K562 (cell line): ENCODE measurements at regions not wholly inside any gene's neighbourhood (a gene's known extent, or its start where the extent isn't known, plus 50 kb on each side); places are given as distances from the start of the nearest gene placed in this dataset.

Source experiments
- ATAC-seq: fragments of 200-7000 bp; cut with Tn5 transposase; 3 replicates; pipeline ENCODE4 v1.9.1; 2020; ENCODE audit warnings: moderate library complexity
- BruUV-seq: library from RNA; stranded (reverse); fragments of 400-500 nt; replicated peaks from 2 replicates; lab custom pipeline; 2021; lab: Mats Ljungman, UMichigan
- CTCF ChIA-PET: fragments of 300-600 bp; formaldehyde crosslinking; extraction: SDS; loops from one replicate; lab custom pipeline; 2021; ENCODE audit warnings: low intra/inter-chr PET ratio; lab: Yijun Ruan, JAX
- POLR2A ChIA-PET: fragments of 300-600, 350-650 bp; sonication (Branson Sonifier 250); formaldehyde crosslinking; extraction: SDS; loops from one replicate; lab custom pipeline; 2021; ENCODE audit warnings: antibody characterized with exemption, inconsistent platforms; lab: Yijun Ruan, JAX
- DNase-seq, 4 experiments: peaks; one replicate each; pipeline versions ENCODE4 v3.0.0 to v3.0.0-alpha.2; 2011 to 2018; ENCODE audit warnings: low spot score in 3 of 4, mixed read lengths in 3 of 4; ENCODE audit errors: extremely low read depth in 1 of 4
- FAIRE-seq: peaks from 2 replicates; lab custom pipeline; 2011; peaks lifted over from hg19 to GRCh38; lab: Jason Lieb, UNC
- H2AFZ ChIP-seq: 2 replicates; pipeline ENCODE4 v1.6.0; 2011; ENCODE audit warnings: low read depth, low read length, control low read depth, inconsistent platforms
- H3K27ac ChIP-seq: fragments of 200-600 bp; 3 replicates; pipeline ENCODE4 v1.8.0; 2011; ENCODE audit warnings: low read depth, mild to moderate bottlenecking, control low read depth, inconsistent platforms, low read length, moderate library complexity, mixed read lengths; ENCODE audit errors: extremely low read depth
- H3K27me3 ChIP-seq, 2 experiments: fragments of 300-600 bp in 1 of 2; 2 replicates in 1 of 2; 3 replicates in 1 of 2; pipeline versions ENCODE4 v1.6.0 to v1.8.0; 2011; ENCODE audit warnings: inconsistent platforms in 2 of 2, low read length in 2 of 2, mild to moderate bottlenecking in 1 of 2, mixed read lengths in 1 of 2, moderate library complexity in 1 of 2; ENCODE audit not compliant: control insufficient read depth in 2 of 2, insufficient read depth in 2 of 2
- H3K36me3 ChIP-seq: fragments of 300-600 bp; 3 replicates; pipeline ENCODE4 v1.8.0; 2011; ENCODE audit warnings: mild to moderate bottlenecking, low read length, inconsistent platforms; ENCODE audit not compliant: control insufficient read depth, insufficient read depth
- H3K4me1 ChIP-seq, 2 experiments: fragments of 200-600 bp in 1 of 2; replicated peaks in 1 of 2; 2 replicates in 1 of 2; 3 replicates in 1 of 2; pipeline versions ENCODE4 v1.5.1 to v1.8.0; 2011; ENCODE audit warnings: inconsistent platforms in 2 of 2, low read length in 2 of 2, mild to moderate bottlenecking in 1 of 2, mixed read lengths in 1 of 2, moderate library complexity in 1 of 2; ENCODE audit not compliant: control insufficient read depth in 2 of 2, insufficient read depth in 2 of 2
- H3K4me2 ChIP-seq: 2 replicates; pipeline ENCODE4 v1.6.1; 2011; ENCODE audit warnings: low read length, control low read depth, inconsistent platforms, mixed read lengths; ENCODE audit not compliant: insufficient read depth
- H3K4me3 ChIP-seq: fragments of 200-600 bp; sonication (generic), shearing (Covaris generic); 2 replicates; pipeline ENCODE4 v1.5.1; 2016; ENCODE audit warnings: control low read depth, inconsistent platforms
- H3K79me2 ChIP-seq: fragments of 200-600 bp; 3 replicates; pipeline ENCODE4 v1.8.0; 2011; ENCODE audit warnings: low read length, inconsistent platforms; ENCODE audit not compliant: control insufficient read depth, insufficient read depth
- H3K9ac ChIP-seq, 2 experiments: 2 replicates each; pipeline versions ENCODE4 v1.6.0 to v1.6.1; 2011; ENCODE audit warnings: low read depth in 2 of 2, low read length in 2 of 2, control low read depth in 1 of 2, inconsistent platforms in 1 of 2, mild to moderate bottlenecking in 1 of 2, mixed read lengths in 1 of 2; ENCODE audit not compliant: insufficient read depth in 1 of 2
- H3K9me1 ChIP-seq: one replicate; pipeline ENCODE4 v1.6.0; 2011; ENCODE audit warnings: inconsistent platforms, mild to moderate bottlenecking, low read length, moderate library complexity; ENCODE audit not compliant: control insufficient read depth, insufficient read depth
- H3K9me3 ChIP-seq: replicated peaks from 2 replicates; pipeline ENCODE4 v1.5.1; 2011; ENCODE audit warnings: low read depth, low read length, inconsistent platforms; ENCODE audit not compliant: control insufficient read depth, insufficient read depth
- H4K20me1 ChIP-seq: replicated peaks from 2 replicates; pipeline ENCODE4 v1.6.1; 2011; ENCODE audit warnings: low read length, inconsistent platforms, mixed read lengths; ENCODE audit not compliant: control insufficient read depth, insufficient read depth
- RAD21 ChIP-seq, 2 experiments: fragments of 250-450 bp in 1 of 2; fragments of 450-650 bp in 1 of 2; sonication (Bioruptor Pico) in 1 of 2; formaldehyde crosslinking in 1 of 2; IDR thresholded peaks in 1 of 2; conservative IDR thresholded peaks in 1 of 2; 2 replicates each; pipeline versions ENCODE4 v1.4.0 to v1.8.0; 2020 to 2022; ENCODE audit warnings: mild to moderate bottlenecking in 2 of 2, moderate library complexity in 1 of 2
- WGBS: fragments of 100-300 bp; shearing (Covaris generic); methylation state at CpG from one replicate; pipeline ENCODE4 v1.1.6; 2016; ENCODE audit warnings: low coverage, mixed read lengths; ENCODE audit not compliant: insufficient coverage; ENCODE audit errors: missing lambda C conversion rate; 5-methylcytosine and 5-hydroxymethylcytosine counted together
- in situ Hi-C: fragments of 300-500 bp; cut with MboI; formaldehyde crosslinking; loops from 4 replicates; pipeline ENCODE4 v1.15.0; 2018; ENCODE audit warnings: inconsistent platforms, mixed read lengths
- intact Hi-C: fragments of 100-400 bp; cut with micrococcal nuclease; formaldehyde crosslinking; loops from 2 replicates; pipeline ENCODE4 v1.14.2; 2022
- TF ChIP-seq, protein P1 (sequence below): fragments of 150-350 bp; IDR thresholded peaks from 2 replicates; pipeline ENCODE4 v1.6.1; 2014; ENCODE audit warnings: low read depth, mild to moderate bottlenecking, low read length, borderline replicate concordance

DNA sequence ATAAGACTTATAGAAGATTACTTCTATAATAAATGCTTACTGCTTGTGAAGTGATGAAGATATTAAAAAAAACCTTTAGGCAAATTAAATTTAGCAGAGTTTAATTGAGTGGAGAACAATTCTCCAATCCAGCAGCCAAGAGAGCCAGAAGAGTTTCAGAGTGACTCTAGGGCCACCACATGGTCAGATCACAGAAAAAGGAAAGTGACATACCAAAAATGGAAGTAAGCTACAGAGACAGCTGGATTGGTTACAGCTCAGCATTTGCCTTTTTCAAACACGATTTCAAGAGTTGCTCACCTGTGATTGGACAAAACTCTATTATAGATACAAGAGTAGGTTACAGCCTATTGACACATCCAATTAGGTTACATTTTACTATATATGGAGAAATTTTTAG is 79.0 kb upstream of the TRAM1L1 start:
- no TSS peak for BruUV-seq
- no peak for FAIRE-seq
- ATAC-seq = no peak

More for the DNA sequence above, 79.0 kb upstream of the TRAM1L1 start:
- DNase-seq = no peak
- H3K4me2 ChIP-seq = no peak overlapping the region
- 0 out of 4 replicates have a peak, but pooled peaks of 1 of the 2 experiments have one; percentile 8 for TF ChIP-seq RAD21 (CRISPR knock-in tag; conservative IDR thresholded peaks at IDR 0.05 in 1 of 2, IDR thresholded peaks at IDR 0.05 in 1 of 2)
- TF ChIP-seq, protein P1, sequence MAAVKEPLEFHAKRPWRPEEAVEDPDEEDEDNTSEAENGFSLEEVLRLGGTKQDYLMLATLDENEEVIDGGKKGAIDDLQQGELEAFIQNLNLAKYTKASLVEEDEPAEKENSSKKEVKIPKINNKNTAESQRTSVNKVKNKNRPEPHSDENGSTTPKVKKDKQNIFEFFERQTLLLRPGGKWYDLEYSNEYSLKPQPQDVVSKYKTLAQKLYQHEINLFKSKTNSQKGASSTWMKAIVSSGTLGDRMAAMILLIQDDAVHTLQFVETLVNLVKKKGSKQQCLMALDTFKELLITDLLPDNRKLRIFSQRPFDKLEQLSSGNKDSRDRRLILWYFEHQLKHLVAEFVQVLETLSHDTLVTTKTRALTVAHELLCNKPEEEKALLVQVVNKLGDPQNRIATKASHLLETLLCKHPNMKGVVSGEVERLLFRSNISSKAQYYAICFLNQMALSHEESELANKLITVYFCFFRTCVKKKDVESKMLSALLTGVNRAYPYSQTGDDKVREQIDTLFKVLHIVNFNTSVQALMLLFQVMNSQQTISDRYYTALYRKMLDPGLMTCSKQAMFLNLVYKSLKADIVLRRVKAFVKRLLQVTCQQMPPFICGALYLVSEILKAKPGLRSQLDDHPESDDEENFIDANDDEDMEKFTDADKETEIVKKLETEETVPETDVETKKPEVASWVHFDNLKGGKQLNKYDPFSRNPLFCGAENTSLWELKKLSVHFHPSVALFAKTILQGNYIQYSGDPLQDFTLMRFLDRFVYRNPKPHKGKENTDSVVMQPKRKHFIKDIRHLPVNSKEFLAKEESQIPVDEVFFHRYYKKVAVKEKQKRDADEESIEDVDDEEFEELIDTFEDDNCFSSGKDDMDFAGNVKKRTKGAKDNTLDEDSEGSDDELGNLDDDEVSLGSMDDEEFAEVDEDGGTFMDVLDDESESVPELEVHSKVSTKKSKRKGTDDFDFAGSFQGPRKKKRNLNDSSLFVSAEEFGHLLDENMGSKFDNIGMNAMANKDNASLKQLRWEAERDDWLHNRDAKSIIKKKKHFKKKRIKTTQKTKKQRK = no peak
- H3K4me1 ChIP-seq = no peaks in the 10 kb centered on the region
- H4K20me1 ChIP-seq = no peaks in the 10 kb centered on the region
- no peaks in the 10 kb centered on the region for H3K9me1 ChIP-seq
- CTCF ChIA-PET = no interaction called here
- H2AFZ ChIP-seq = no peak overlapping the region
- in situ Hi-C loops = no loop called here
- 0% methylated on average over 1 of the region's 1 CpG for WGBS
- H3K27me3 ChIP-seq = no peaks in the 10 kb centered on the region
- no peaks in the 10 kb centered on the region; the same call in 1 of the 2 replicates for H3K9me3 ChIP-seq
- no peaks in the 10 kb centered on the region for H3K79me2 ChIP-seq
- POLR2A ChIA-PET = no interaction called here
- no peak overlapping the region for H3K27ac ChIP-seq
- no peaks in the 10 kb centered on the region for H3K36me3 ChIP-seq
- intact Hi-C loops = no loop called here
- no peak overlapping the region for H3K9ac ChIP-seq
- no peak overlapping the region for H3K4me3 ChIP-seq
